HEK293T (cell line): ENCODE measurements at regions not wholly inside any gene's neighbourhood (a gene's known extent, or its start where the extent isn't known, plus 50 kb on each side); places are given as distances from the start of the nearest gene placed in this dataset.

Experiments
- CTCF ChIA-PET: fragments of 350-600 bp; formaldehyde crosslinking; extraction: SDS; loops from one replicate; lab custom pipeline; 2021; ENCODE audit warnings: antibody characterized with exemption, inconsistent platforms; lab: Yijun Ruan, JAX
- POLR2A ChIA-PET: fragments of 350-600 bp; formaldehyde crosslinking; extraction: SDS; loops from one replicate; lab custom pipeline; 2020; ENCODE audit warnings: antibody characterized with exemption, inconsistent platforms; lab: Yijun Ruan, JAX
- DNase-seq: peaks from one replicate; pipeline ENCODE4 v3.0.0; 2012; ENCODE audit warnings: mixed read lengths; ENCODE audit errors: extremely low spot score
- ARNT ChIP-seq: fragments of 450-650 bp; IDR thresholded peaks from 2 replicates; pipeline ENCODE4 v1.6.1; 2017; ENCODE audit warnings: mild to moderate bottlenecking
- BHLHE40 ChIP-seq: fragments of 450-650 bp; IDR thresholded peaks from 2 replicates; pipeline ENCODE4 v1.6.1; 2016; ENCODE audit warnings: mild to moderate bottlenecking, moderate library complexity, borderline replicate concordance
- CTBP1 ChIP-seq: fragments of 450-650 bp; IDR thresholded peaks from 2 replicates; pipeline ENCODE4 v1.6.1; 2016; ENCODE audit warnings: borderline replicate concordance
- ELF4 ChIP-seq: fragments of 450-650 bp; IDR thresholded peaks from 2 replicates; pipeline ENCODE4 v1.6.1; 2017; ENCODE audit warnings: antibody characterized with exemption
- FOXA1 ChIP-seq: fragments of 450-650 bp; IDR thresholded peaks from 2 replicates; pipeline ENCODE4 v1.6.1; 2016; ENCODE audit warnings: mild to moderate bottlenecking
- FOXK2 ChIP-seq: fragments of 450-650 bp; IDR thresholded peaks from 2 replicates; pipeline ENCODE4 v1.6.1; 2016; ENCODE audit warnings: mild to moderate bottlenecking
- FOXM1 ChIP-seq: fragments of 450-650 bp; IDR thresholded peaks from 2 replicates; pipeline ENCODE4 v1.6.1; 2017; ENCODE audit warnings: mild to moderate bottlenecking, borderline replicate concordance
- HDGF ChIP-seq: fragments of 450-650 bp; IDR thresholded peaks from 2 replicates; pipeline ENCODE4 v1.6.1; 2017; ENCODE audit warnings: antibody characterized with exemption, borderline replicate concordance
- L3MBTL2 ChIP-seq: fragments of 450-650 bp; conservative IDR thresholded peaks from 2 replicates; pipeline ENCODE4 v1.6.1; 2016; ENCODE audit warnings: mild to moderate bottlenecking
- LEF1 ChIP-seq: fragments of 450-650 bp; IDR thresholded peaks from 2 replicates; pipeline ENCODE4 v1.6.1; 2017; ENCODE audit warnings: mild to moderate bottlenecking, borderline replicate concordance
- NFRKB ChIP-seq: fragments of 450-650 bp; IDR thresholded peaks from 2 replicates; pipeline ENCODE4 v1.6.1; 2016; ENCODE audit warnings: mild to moderate bottlenecking, moderate library complexity
- PKNOX1 ChIP-seq: fragments of 450-650 bp; IDR thresholded peaks from 2 replicates; pipeline ENCODE4 v1.6.1; 2016
- SP1 ChIP-seq: fragments of 450-650 bp; IDR thresholded peaks from 2 replicates; pipeline ENCODE4 v1.6.1; 2017
- SUZ12 ChIP-seq: fragments of 450-650 bp; IDR thresholded peaks from 2 replicates; pipeline ENCODE4 v1.6.1; 2016; ENCODE audit warnings: mild to moderate bottlenecking
- TARDBP ChIP-seq: fragments of 450-650 bp; IDR thresholded peaks from 2 replicates; pipeline ENCODE4 v1.6.1; 2016
- ZNF384 ChIP-seq: fragments of 450-650 bp; IDR thresholded peaks from 2 replicates; pipeline ENCODE4 v1.6.1; 2016

GRCh38 chr2:12141618-12142258 is 395.3 kb downstream of the LPIN1 start:
- CTCF ChIA-PET = no interaction called here
- no peak for DNase-seq
- POLR2A ChIA-PET = no interaction called here
- no peak for TF ChIP-seq ELF4
- no peak for TF ChIP-seq PKNOX1
- TF ChIP-seq HDGF = no peak
- TF ChIP-seq SUZ12 = no peak
- TF ChIP-seq TARDBP = no peak
- TF ChIP-seq LEF1 = no peak
- TF ChIP-seq ZNF384 = no peak
- TF ChIP-seq NFRKB = no peak

- no peak for DNase-seq
- POLR2A ChIA-PET = no interaction called here
- CTCF ChIA-PET = interaction anchor here (0.6 kb wide), 1 partner anchor 329 kb away, joined by 6 read pairs; no protein-coding TSS in a partner anchor
These were observed 405.3 kb downstream of the LPIN1 start for GRCh38 chr2:12151716-12152115.

GRCh38 chr2:12152888-12153287 is 406.5 kb downstream of the LPIN1 start:
- DNase-seq = no peak
- POLR2A ChIA-PET = no interaction called here
- no peak for TF ChIP-seq TARDBP
- TF ChIP-seq FOXM1 = no peak
- TF ChIP-seq CTBP1 = no peak
- TF ChIP-seq FOXA1 = no peak
- no peak for TF ChIP-seq NFRKB
- no peak for TF ChIP-seq PKNOX1
- no peak for TF ChIP-seq HDGF
- TF ChIP-seq SP1 = no peak
- TF ChIP-seq L3MBTL2 = no peak
- no peak for TF ChIP-seq ZNF384
- no peak for TF ChIP-seq LEF1
- CTCF ChIA-PET = no interaction called here

More at GRCh38 chr2:12151716-12152115, 405.3 kb downstream of the LPIN1 start:
- no peak for TF ChIP-seq L3MBTL2
- no peak for TF ChIP-seq PKNOX1
- no peak for TF ChIP-seq SP1
- TF ChIP-seq HDGF = no peak
- no peak for TF ChIP-seq NFRKB
- no peak for TF ChIP-seq TARDBP
- no peak for TF ChIP-seq SUZ12
- no peak for TF ChIP-seq ZNF384
- TF ChIP-seq BHLHE40 = no peak
- TF ChIP-seq LEF1 = no peak
- no peak for TF ChIP-seq FOXA1
- TF ChIP-seq FOXK2 = no peak

GRCh38 chr2:12155303-12156051 is 409.0 kb downstream of the LPIN1 start:
- ChIA-PET CTCF (no interaction called here), POLR2A (no interaction called here)
- no peak for TF ChIP-seq BHLHE40
- no peak for TF ChIP-seq FOXK2
- TF ChIP-seq SP1 = no peak
- no peak for TF ChIP-seq LEF1
- TF ChIP-seq ELF4 = no peak
- TF ChIP-seq ARNT = no peak
- no peak for TF ChIP-seq HDGF
- TF ChIP-seq CTBP1 = no peak
- TF ChIP-seq ZNF384 = no peak
- TF ChIP-seq L3MBTL2 = no peak
- no peak for TF ChIP-seq NFRKB
- no peak for TF ChIP-seq SUZ12
- no peak for DNase-seq

- ChIA-PET CTCF (interaction anchor here (0.7 kb wide), 1 partner anchor 165 kb away, joined by 3 read pairs; no protein-coding TSS in a partner anchor), POLR2A (no interaction called here)
- no peak for DNase-seq
- TF ChIP-seq ARNT (no peak), TARDBP (no peak), SUZ12 (no peak), CTBP1 (no peak), SP1 (no peak), L3MBTL2 (no peak), FOXM1 (no peak), FOXK2 (no peak), ELF4 (no peak), PKNOX1 (no peak), NFRKB (no peak), ZNF384 (no peak), LEF1 (no peak), FOXA1 (no peak), BHLHE40 (no peak), HDGF (no peak)
These were observed 409.9 kb downstream of the LPIN1 start for GRCh38 chr2:12156349-12156748.
